ENCODE measurements at regions not wholly inside any gene's neighbourhood (a gene's known extent, or its start where the extent isn't known, plus 50 kb on each side); places are given as distances from the start of the nearest gene placed in this dataset.

DNA sequence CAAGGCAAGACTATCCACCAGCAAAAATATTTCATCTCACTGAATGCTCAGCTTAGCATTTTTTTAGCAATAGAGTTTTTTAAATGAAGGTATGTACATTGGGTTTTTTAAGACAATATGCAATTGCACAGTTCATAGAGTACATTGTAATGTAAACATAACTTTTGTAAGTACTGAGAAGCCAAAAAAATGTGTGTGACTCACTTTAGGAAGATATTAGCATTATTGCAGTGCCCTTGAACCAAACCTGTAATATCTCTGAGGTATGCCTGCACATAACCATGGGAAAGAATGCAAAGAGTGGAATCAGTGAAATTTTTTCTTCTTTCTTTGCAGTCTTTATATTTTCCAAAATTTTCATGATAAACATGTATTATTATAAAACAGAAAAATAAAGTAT, 1533.3 kb upstream of the WWC1 start:
- TF ChIP-seq, protein P1, sequence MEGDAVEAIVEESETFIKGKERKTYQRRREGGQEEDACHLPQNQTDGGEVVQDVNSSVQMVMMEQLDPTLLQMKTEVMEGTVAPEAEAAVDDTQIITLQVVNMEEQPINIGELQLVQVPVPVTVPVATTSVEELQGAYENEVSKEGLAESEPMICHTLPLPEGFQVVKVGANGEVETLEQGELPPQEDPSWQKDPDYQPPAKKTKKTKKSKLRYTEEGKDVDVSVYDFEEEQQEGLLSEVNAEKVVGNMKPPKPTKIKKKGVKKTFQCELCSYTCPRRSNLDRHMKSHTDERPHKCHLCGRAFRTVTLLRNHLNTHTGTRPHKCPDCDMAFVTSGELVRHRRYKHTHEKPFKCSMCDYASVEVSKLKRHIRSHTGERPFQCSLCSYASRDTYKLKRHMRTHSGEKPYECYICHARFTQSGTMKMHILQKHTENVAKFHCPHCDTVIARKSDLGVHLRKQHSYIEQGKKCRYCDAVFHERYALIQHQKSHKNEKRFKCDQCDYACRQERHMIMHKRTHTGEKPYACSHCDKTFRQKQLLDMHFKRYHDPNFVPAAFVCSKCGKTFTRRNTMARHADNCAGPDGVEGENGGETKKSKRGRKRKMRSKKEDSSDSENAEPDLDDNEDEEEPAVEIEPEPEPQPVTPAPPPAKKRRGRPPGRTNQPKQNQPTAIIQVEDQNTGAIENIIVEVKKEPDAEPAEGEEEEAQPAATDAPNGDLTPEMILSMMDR (IDR thresholded peaks at IDR 0.05 in 8 of 11, conservative IDR thresholded peaks at IDR 0.05 in 3 of 11): no peak
- TF ChIP-seq POLR2A (IDR thresholded peaks at IDR 0.05) (no peak), POLR2AphosphoS5 (IDR thresholded peaks at IDR 0.05) (no peak)
